CD14-positive monocyte (primary cell): ENCODE measurements at regions not wholly inside any gene's neighbourhood (a gene's known extent, or its start where the extent isn't known, plus 50 kb on each side); places are given as distances from the start of the nearest gene placed in this dataset.

Experiments
- DNase-seq, 3 donors: peaks; one replicate each; pipeline ENCODE4 v3.0.0-alpha.2; 2011 to 2022
- H2AFZ ChIP-seq: 2 replicates; pipeline ENCODE4 v1.6.0; 2012; ENCODE audit warnings: mild to moderate bottlenecking, low read depth, low read length, inconsistent platforms; ENCODE audit not compliant: insufficient read depth, poor library complexity, severe bottlenecking
- H3K27ac ChIP-seq, 2 donors: 1 replicate in 1 of 2; 2 replicates in 1 of 2; pipeline ENCODE4 v1.5.1; 2012 to 2013; ENCODE audit warnings: low read length in 2 of 2, control low read depth in 1 of 2, inconsistent platforms in 1 of 2, low read depth in 1 of 2, mild to moderate bottlenecking in 1 of 2
- H3K27me3 ChIP-seq, 2 donors: one replicate each; pipeline versions ENCODE4 v1.6.0 to v1.6.1; 2011 to 2013; ENCODE audit warnings: low read length in 2 of 2; ENCODE audit not compliant: control insufficient read depth in 2 of 2, insufficient read depth in 2 of 2
- H3K36me3 ChIP-seq, 2 donors: replicated peaks in 1 of 2; 1 replicate in 1 of 2; 2 replicates in 1 of 2; pipeline versions ENCODE4 v1.5.1 to v1.6.1; 2012 to 2013; ENCODE audit warnings: low read length in 2 of 2, control low read depth in 1 of 2, inconsistent platforms in 1 of 2, mild to moderate bottlenecking in 1 of 2; ENCODE audit not compliant: insufficient read depth in 2 of 2, control insufficient read depth in 1 of 2
- H3K4me1 ChIP-seq, 2 donors: 1 replicate in 1 of 2; 2 replicates in 1 of 2; pipeline versions ENCODE4 v1.5.1 to v1.6.1; 2012 to 2013; ENCODE audit warnings: low read length in 2 of 2, control low read depth in 1 of 2, inconsistent platforms in 1 of 2, mild to moderate bottlenecking in 1 of 2, moderate library complexity in 1 of 2; ENCODE audit not compliant: insufficient read depth in 2 of 2, control insufficient read depth in 1 of 2
- H3K4me2 ChIP-seq: replicated peaks from 2 replicates; pipeline ENCODE3; 2012; ENCODE audit warnings: low read length, moderate library complexity, mild to moderate bottlenecking; ENCODE audit not compliant: poor library complexity, severe bottlenecking; ENCODE audit errors: extremely low read depth
- H3K4me3 ChIP-seq, 3 experiments: fragments of 200-600 bp in 1 of 3; sonication (generic) in 1 of 3; replicated peaks in 1 of 3; 1 replicate in 2 of 3; 2 replicates in 1 of 3; pipeline ENCODE4 v1.5.1; 2011 to 2013; ENCODE audit warnings: low read length in 3 of 3, mild to moderate bottlenecking in 3 of 3, control low read depth in 2 of 3, low read depth in 2 of 3, inconsistent platforms in 1 of 3, moderate library complexity in 1 of 3
- H3K79me2 ChIP-seq: 2 replicates; pipeline ENCODE4 v1.6.0; 2012; ENCODE audit warnings: mild to moderate bottlenecking, control low read depth, inconsistent platforms, low read length, moderate library complexity; ENCODE audit not compliant: insufficient read depth
- H3K9ac ChIP-seq: 2 replicates; pipeline ENCODE4 v1.6.0; 2017; ENCODE audit warnings: low read length, mild to moderate bottlenecking; ENCODE audit not compliant: insufficient read depth, poor library complexity, severe bottlenecking
- H3K9me3 ChIP-seq, 2 donors: replicated peaks in 1 of 2; 1 replicate in 1 of 2; 2 replicates in 1 of 2; pipeline versions ENCODE4 v1.5.1 to v1.6.1; 2012 to 2013; ENCODE audit warnings: low read length in 2 of 2, control low read depth in 1 of 2; ENCODE audit not compliant: control insufficient read depth in 1 of 2, insufficient read depth in 1 of 2
- H4K20me1 ChIP-seq: 2 replicates; pipeline ENCODE4 v1.6.0; 2012; ENCODE audit warnings: mild to moderate bottlenecking, low read length, control low read depth, moderate library complexity; ENCODE audit not compliant: insufficient read depth
- H3K27ac Mint-ChIP-seq, 7 donors: one replicate each; pipeline ENCODE4 v1.8.0; 2020; ENCODE audit warnings: mild to moderate bottlenecking in 7 of 7, mixed read lengths in 7 of 7, moderate library complexity in 6 of 7, inconsistent platforms in 2 of 7
- H3K27me3 Mint-ChIP-seq, 3 donors: one replicate each; pipeline ENCODE4 v1.8.0; 2021 to 2022; ENCODE audit warnings: low read depth in 3 of 3, mild to moderate bottlenecking in 3 of 3, mixed read lengths in 3 of 3, moderate library complexity in 3 of 3, inconsistent platforms in 1 of 3
- H3K36me3 Mint-ChIP-seq, 2 donors: one replicate each; pipeline ENCODE4 v1.8.0; 2020; ENCODE audit warnings: mixed read lengths in 2 of 2, inconsistent platforms in 1 of 2, mild to moderate bottlenecking in 1 of 2
- H3K4me1 Mint-ChIP-seq: one replicate; pipeline ENCODE4 v1.8.0; 2020; ENCODE audit warnings: mild to moderate bottlenecking, mixed read lengths
- H3K4me3 Mint-ChIP-seq, 2 donors: one replicate each; pipeline ENCODE4 v1.8.0; 2020; ENCODE audit warnings: mild to moderate bottlenecking in 2 of 2, mixed read lengths in 2 of 2, moderate library complexity in 1 of 2
- H3K9me3 Mint-ChIP-seq, 7 donors: one replicate each; pipeline ENCODE4 v1.8.0; 2020 to 2022; ENCODE audit warnings: mixed read lengths in 7 of 7, mild to moderate bottlenecking in 6 of 7, moderate library complexity in 6 of 7, inconsistent platforms in 2 of 7
- WGBS: methylation state at CpG from one replicate; pipeline ENCODE4 v1.1.5; 2013; ENCODE audit warnings: missing lambda C conversion rate; ENCODE audit not compliant: insufficient coverage; 5-methylcytosine and 5-hydroxymethylcytosine counted together
- intact Hi-C, 2 donors: fragments of 100-400 bp; cut with micrococcal nuclease; formaldehyde crosslinking; loops; one replicate each; pipeline versions ENCODE4 v1.15.0 to v1.15.1; 2023
- TF ChIP-seq, protein P1 (sequence below): fragments of 200-600 bp; IDR thresholded peaks from one replicate; pipeline ENCODE4 v1.8.0; 2022; ENCODE audit warnings: antibody characterized with exemption, mild to moderate bottlenecking

DNA sequence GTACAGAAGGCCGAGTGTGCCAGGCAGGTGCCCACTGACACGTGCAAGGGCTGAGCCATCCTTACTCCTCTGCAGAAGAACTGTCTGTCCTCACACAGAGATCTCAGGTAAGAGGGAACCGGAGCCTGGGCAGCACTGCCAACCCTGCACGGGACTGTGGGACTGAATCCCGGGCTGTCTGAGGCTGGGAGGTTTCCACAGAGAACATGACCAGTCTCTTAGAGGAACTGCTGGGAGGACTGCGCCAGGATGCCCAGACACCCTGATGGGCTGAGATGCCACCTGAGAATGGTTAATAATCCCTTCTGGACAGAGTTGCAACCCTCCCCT is 302.9 kb upstream of the SFSWAP start:
- TF ChIP-seq, protein P1, sequence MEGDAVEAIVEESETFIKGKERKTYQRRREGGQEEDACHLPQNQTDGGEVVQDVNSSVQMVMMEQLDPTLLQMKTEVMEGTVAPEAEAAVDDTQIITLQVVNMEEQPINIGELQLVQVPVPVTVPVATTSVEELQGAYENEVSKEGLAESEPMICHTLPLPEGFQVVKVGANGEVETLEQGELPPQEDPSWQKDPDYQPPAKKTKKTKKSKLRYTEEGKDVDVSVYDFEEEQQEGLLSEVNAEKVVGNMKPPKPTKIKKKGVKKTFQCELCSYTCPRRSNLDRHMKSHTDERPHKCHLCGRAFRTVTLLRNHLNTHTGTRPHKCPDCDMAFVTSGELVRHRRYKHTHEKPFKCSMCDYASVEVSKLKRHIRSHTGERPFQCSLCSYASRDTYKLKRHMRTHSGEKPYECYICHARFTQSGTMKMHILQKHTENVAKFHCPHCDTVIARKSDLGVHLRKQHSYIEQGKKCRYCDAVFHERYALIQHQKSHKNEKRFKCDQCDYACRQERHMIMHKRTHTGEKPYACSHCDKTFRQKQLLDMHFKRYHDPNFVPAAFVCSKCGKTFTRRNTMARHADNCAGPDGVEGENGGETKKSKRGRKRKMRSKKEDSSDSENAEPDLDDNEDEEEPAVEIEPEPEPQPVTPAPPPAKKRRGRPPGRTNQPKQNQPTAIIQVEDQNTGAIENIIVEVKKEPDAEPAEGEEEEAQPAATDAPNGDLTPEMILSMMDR, result no peak
- Histone ChIP-seq H3K4me1 (no peaks in the 10 kb centered on the region), H3K27ac (no peak overlapping the region), H4K20me1 (no peaks in the 10 kb centered on the region), H3K36me3 (no peaks in the 10 kb centered on the region), H3K27me3 (no peaks in the 10 kb centered on the region), H3K4me3 (no peak overlapping the region), H3K4me2 (no peak overlapping the region), H3K9ac (no peak overlapping the region), H2AFZ (no peak overlapping the region), H3K79me2 (no peaks in the 10 kb centered on the region), H3K9me3 (no peaks in the 10 kb centered on the region)
- H3K9me3 Mint-ChIP-seq, result peaks cover 0 to 4% (median 1%) of the 10 kb centered on the region in 7 donors
- intact Hi-C loops, result no loop called here
- DNase-seq, result no peak
- H3K36me3 Mint-ChIP-seq, result no peaks in the 10 kb centered on the region
- H3K4me3 Mint-ChIP-seq, result no peak overlapping the region
- H3K27me3 Mint-ChIP-seq, result peaks cover 1 to 10% (median 2%) of the 10 kb centered on the region in 3 donors
- no peak overlapping the region for H3K27ac Mint-ChIP-seq
- no peaks in the 10 kb centered on the region for H3K4me1 Mint-ChIP-seq
- 86% methylated on average over 5 of the region's 6 CpGs for WGBS

DNA sequence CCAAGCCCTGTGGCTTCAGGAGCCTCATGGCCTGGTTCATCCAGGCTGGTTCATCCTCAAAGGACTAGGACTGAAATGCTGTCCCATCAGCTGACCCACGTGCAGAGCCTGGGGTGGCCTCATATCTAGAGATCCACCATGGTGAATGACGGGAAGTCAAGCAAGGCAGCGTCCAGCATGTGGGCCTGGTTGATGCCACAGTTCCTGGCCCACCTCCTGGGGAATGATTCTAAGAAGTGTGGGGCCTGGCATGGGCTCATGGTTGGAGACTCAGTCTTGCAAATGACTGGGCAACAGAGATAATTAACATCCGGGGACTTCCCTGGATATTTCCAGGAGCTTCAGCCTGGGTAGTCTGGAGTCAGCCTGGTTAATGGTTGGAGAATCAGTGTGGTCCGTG is 302.4 kb upstream of the SFSWAP start:
- Histone ChIP-seq H3K4me2 (no peak overlapping the region), H3K27ac (no peak overlapping the region), H3K4me1 (no peaks in the 10 kb centered on the region), H3K36me3 (no peaks in the 10 kb centered on the region), H3K79me2 (no peaks in the 10 kb centered on the region), H3K4me3 (no peak overlapping the region), H2AFZ (no peak overlapping the region), H3K9me3 (no peaks in the 10 kb centered on the region), H3K27me3 (no peaks in the 10 kb centered on the region), H4K20me1 (no peaks in the 10 kb centered on the region), H3K9ac (no peak overlapping the region)
- Mint-ChIP-seq H3K36me3 (no peaks in the 10 kb centered on the region), H3K27me3 (peaks cover 1 to 10% (median 2%) of the 10 kb centered on the region in 3 donors), H3K27ac (no peak overlapping the region), H3K9me3 (peaks cover 0 to 4% (median 1%) of the 10 kb centered on the region in 7 donors), H3K4me3 (no peak overlapping the region), H3K4me1 (no peaks in the 10 kb centered on the region)
- intact Hi-C loops, result no loop called here
- 92% methylated on average over 4 of the region's 5 CpGs for WGBS
- DNase-seq, result no peak
- TF ChIP-seq, protein P1, result no peak
